SH-SY5Y (cell line): ENCODE measurements at regions not wholly inside any gene's neighbourhood (a gene's known extent, or its start where the extent isn't known, plus 50 kb on each side); places are given as distances from the start of the nearest gene placed in this dataset.

Experiments used
- GATA2 ChIP-seq: IDR thresholded peaks from 2 replicates; pipeline ENCODE4 v1.6.1; 2011; ENCODE audit warnings: mild to moderate bottlenecking, low read depth, low read length
- GATA3 ChIP-seq: IDR thresholded peaks from 2 replicates; pipeline ENCODE4 v1.6.1; 2011; ENCODE audit warnings: low read depth, mild to moderate bottlenecking, low read length, moderate library complexity

DNA sequence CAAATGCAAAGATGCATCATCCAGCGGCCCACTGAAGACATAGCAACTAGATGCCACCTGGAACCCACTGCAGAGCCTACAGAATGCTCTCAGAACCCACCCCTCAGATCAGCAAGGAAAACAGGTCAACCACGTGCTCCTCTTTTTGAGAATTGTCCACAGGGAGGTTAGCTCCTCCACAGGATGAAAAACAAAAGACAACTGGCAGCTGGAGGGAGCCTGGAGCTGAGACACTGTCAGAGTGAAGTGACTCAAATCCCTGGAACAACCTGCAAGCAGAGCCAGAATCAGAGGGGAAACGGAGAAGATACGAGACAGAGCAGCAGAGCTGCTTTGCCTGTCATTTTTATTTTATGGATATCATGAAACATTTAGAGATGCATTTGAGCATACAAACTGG, 277.6 kb downstream of the GASK1B start:
- TF ChIP-seq GATA3 (no peak), GATA2 (no peak)
